ENCODE measurements at regions not wholly inside any gene's neighbourhood (a gene's known extent, or its start where the extent isn't known, plus 50 kb on each side); places are given as distances from the start of the nearest gene placed in this dataset.

DNA sequence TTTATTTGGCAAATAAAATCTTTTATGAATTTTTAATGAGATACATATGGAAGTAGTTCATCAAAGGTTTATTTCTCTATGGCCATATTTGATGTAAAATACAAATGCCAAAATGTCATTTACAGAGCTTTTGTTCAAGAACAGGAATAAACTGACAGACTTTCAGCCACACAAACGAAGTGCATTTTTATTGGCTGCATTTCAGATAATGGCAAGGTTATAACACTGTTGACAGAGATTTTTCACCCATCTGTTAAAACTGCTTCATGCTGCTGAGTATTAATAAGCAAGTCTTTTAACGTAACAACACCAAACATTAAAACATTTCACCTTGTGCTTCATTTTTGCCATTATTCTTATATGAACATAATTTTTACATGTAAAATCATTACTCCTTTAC lies 254.4 kb downstream of the ANKRD7 start:
- H3K27ac ChIP-seq = no peak overlapping the region
- intact Hi-C loops (cut with DNase I; ENCODE audit: low total_unique reads) = no loop called here
- no peak overlapping the region for H3K4me3 ChIP-seq
- no peak for DNase-seq
- TF ChIP-seq CTCF (IDR thresholded peaks at IDR 0.05) = no peak
- TF ChIP-seq POLR2A (IDR thresholded peaks at IDR 0.05) = no peak
- no peaks in the 10 kb centered on the region for H3K4me1 ChIP-seq
- no peaks in the 10 kb centered on the region for H3K9me3 ChIP-seq
- H3K36me3 ChIP-seq = no peaks in the 10 kb centered on the region
- no peaks in the 10 kb centered on the region for H3K27me3 ChIP-seq

DNA sequence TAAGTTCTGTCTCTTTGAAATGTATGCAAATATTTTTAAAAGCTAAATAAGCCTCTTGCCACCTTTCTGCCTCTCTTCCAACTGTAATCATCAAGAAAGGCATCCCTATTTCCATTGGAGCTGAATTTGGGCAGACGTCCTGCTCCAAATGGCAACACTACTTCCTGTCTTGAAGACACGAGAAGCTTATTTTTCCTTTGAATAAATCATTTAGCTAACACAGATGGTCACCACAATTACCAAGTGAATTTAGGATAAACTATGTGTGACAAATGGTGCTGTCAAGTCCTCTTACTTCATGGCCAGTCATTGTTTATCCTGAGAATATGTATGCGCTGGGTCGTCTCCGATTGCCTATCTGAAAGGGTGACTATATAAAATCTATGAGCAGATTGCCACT lies 268.0 kb downstream of the ANKRD7 start:
- H3K9me3 ChIP-seq = no peaks in the 10 kb centered on the region
- intact Hi-C loops (cut with DNase I; ENCODE audit: low total_unique reads) = no loop called here
- H3K4me3 ChIP-seq = no peak overlapping the region
- H3K4me1 ChIP-seq = no peaks in the 10 kb centered on the region
- no peaks in the 10 kb centered on the region for H3K36me3 ChIP-seq
- DNase-seq = no peak
- no peak for TF ChIP-seq POLR2A (IDR thresholded peaks at IDR 0.05)
- TF ChIP-seq CTCF (IDR thresholded peaks at IDR 0.05) = no peak
- no peak overlapping the region for H3K27ac ChIP-seq
- H3K27me3 ChIP-seq = no peaks in the 10 kb centered on the region

- Histone ChIP-seq H3K27ac (no peak overlapping the region), H3K36me3 (no peaks in the 10 kb centered on the region), H3K4me3 (no peak overlapping the region), H3K4me1 (no peaks in the 10 kb centered on the region), H3K9me3 (no peaks in the 10 kb centered on the region), H3K27me3 (no peaks in the 10 kb centered on the region)
- intact Hi-C loops (cut with DNase I; ENCODE audit: low total_unique reads) = no loop called here
- TF ChIP-seq CTCF (IDR thresholded peaks at IDR 0.05) (no peak), POLR2A (IDR thresholded peaks at IDR 0.05) (no peak)
- no peak for DNase-seq
These were observed 271.7 kb downstream of the ANKRD7 start for GRCh38 chr7:118496138-118496644.

- Histone ChIP-seq H3K27me3 (no peaks in the 10 kb centered on the region), H3K4me1 (no peaks in the 10 kb centered on the region), H3K9me3 (no peaks in the 10 kb centered on the region), H3K36me3 (no peaks in the 10 kb centered on the region), H3K27ac (no peak overlapping the region), H3K4me3 (no peak overlapping the region)
- intact Hi-C loops (cut with DNase I; ENCODE audit: low total_unique reads) = no loop called here
- DNase-seq = no peak
- no peak for TF ChIP-seq POLR2A (IDR thresholded peaks at IDR 0.05)
- TF ChIP-seq CTCF (IDR thresholded peaks at IDR 0.05) = no peak
These were observed 277.7 kb downstream of the ANKRD7 start for GRCh38 chr7:118502235-118502634.

DNA sequence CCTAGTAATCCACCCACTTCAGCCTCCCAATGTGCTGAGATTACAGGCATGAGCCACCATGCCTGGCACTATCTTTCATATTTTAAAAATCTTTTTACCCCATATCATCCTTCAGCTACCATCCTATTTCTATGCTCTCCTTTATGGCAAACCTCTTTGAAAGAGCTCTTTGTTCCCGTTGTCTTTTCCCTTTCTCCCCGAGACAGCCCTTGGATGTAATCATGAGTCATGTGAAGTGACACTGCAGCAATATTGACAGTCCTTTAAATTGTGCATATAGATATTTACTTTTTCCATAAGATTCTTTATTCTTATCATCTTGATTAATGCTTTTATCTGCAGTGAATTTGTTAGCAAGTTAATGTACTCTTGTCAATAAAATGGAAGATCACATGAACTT lies 286.6 kb downstream of the ANKRD7 start:
- DNase-seq = no peak
- Histone ChIP-seq H3K27me3 (no peaks in the 10 kb centered on the region), H3K4me3 (no peak overlapping the region), H3K4me1 (no peaks in the 10 kb centered on the region), H3K36me3 (no peaks in the 10 kb centered on the region), H3K9me3 (no peaks in the 10 kb centered on the region), H3K27ac (no peak overlapping the region)
- intact Hi-C loops (cut with DNase I; ENCODE audit: low total_unique reads) = no loop called here
- TF ChIP-seq CTCF (IDR thresholded peaks at IDR 0.05) (no peak), POLR2A (IDR thresholded peaks at IDR 0.05) (no peak)
